GM23338 (cell line): ENCODE measurements at regions not wholly inside any gene's neighbourhood (a gene's known extent, or its start where the extent isn't known, plus 50 kb on each side); places are given as distances from the start of the nearest gene placed in this dataset.
A peak's percentile ranks its signal among the peaks of the same experiment; 100 is the strongest.

Source experiments
- ATAC-seq: fragments of 200-7000 bp; cut with Tn5 transposase; 3 replicates; pipeline ENCODE4 v1.9.1; 2020
- DNase-seq: peaks from one replicate; pipeline ENCODE4 v3.0.0-alpha.2; 2015; ENCODE audit warnings: low spot score
- H2AFZ ChIP-seq: fragments of 200-600 bp; sonication (generic); 2 replicates; pipeline ENCODE4 v1.8.0; 2016; ENCODE audit warnings: antibody characterized with exemption, mild to moderate bottlenecking, moderate library complexity
- H3F3A ChIP-seq: fragments of 200-600 bp; sonication (generic); replicated peaks from 2 replicates; pipeline ENCODE4 v1.8.0; 2017; ENCODE audit warnings: antibody characterized with exemption, mixed run types, low read depth
- H3K27ac ChIP-seq: fragments of 200-600 bp; sonication (generic); 2 replicates; pipeline ENCODE4 v1.6.1; 2016; ENCODE audit warnings: low read depth
- H3K27me3 ChIP-seq: fragments of 200-600 bp; sonication (generic); 2 replicates; pipeline ENCODE4 v1.8.0; 2016; ENCODE audit warnings: mild to moderate bottlenecking, mixed run types, moderate library complexity; ENCODE audit not compliant: insufficient read depth
- H3K36me3 ChIP-seq: fragments of 200-600 bp; sonication (generic); 2 replicates; pipeline ENCODE4 v1.8.0; 2016; ENCODE audit warnings: mild to moderate bottlenecking; ENCODE audit not compliant: insufficient read depth
- H3K4me1 ChIP-seq: fragments of 200-600 bp; sonication (generic); 2 replicates; pipeline ENCODE4 v1.8.0; 2016; ENCODE audit warnings: mild to moderate bottlenecking, moderate library complexity; ENCODE audit not compliant: insufficient read depth
- H3K4me2 ChIP-seq: fragments of 200-600 bp; sonication (generic); 2 replicates; pipeline ENCODE4 v1.7.1; 2017; ENCODE audit warnings: mixed run types
- H3K4me3 ChIP-seq: fragments of 200-600 bp; sonication (generic); 2 replicates; pipeline ENCODE4 v1.6.1; 2016; ENCODE audit warnings: mixed run types
- H3K79me2 ChIP-seq: fragments of 200-600 bp; sonication (generic); replicated peaks from 2 replicates; pipeline ENCODE4 v1.8.0; 2017; ENCODE audit warnings: mild to moderate bottlenecking; ENCODE audit not compliant: insufficient read depth
- H3K9me2 ChIP-seq: fragments of 200-600 bp; sonication (generic); 2 replicates; pipeline ENCODE4 v1.8.0; 2017; ENCODE audit not compliant: insufficient read depth
- H4K20me1 ChIP-seq: fragments of 200-600 bp; sonication (generic); replicated peaks from 2 replicates; pipeline ENCODE4 v1.8.0; 2017; ENCODE audit warnings: mild to moderate bottlenecking; ENCODE audit not compliant: insufficient read depth
- H3K27ac Mint-ChIP-seq: 2 replicates; pipeline ENCODE4 v1.8.0; 2020; ENCODE audit warnings: inconsistent platforms, mild to moderate bottlenecking, moderate library complexity, mixed read lengths
- H3K27me3 Mint-ChIP-seq: 3 replicates; pipeline ENCODE4 v1.8.0; 2022; ENCODE audit warnings: low read depth, mild to moderate bottlenecking, moderate library complexity, mixed read lengths, inconsistent platforms; ENCODE audit not compliant: insufficient read depth, poor library complexity
- H3K36me3 Mint-ChIP-seq: 3 replicates; pipeline ENCODE4 v1.8.0; 2021; ENCODE audit warnings: low read depth, mild to moderate bottlenecking, inconsistent platforms, moderate library complexity, mixed read lengths
- H3K4me1 Mint-ChIP-seq: 3 replicates; pipeline ENCODE4 v1.8.0; 2020; ENCODE audit warnings: mild to moderate bottlenecking, inconsistent platforms, mixed read lengths
- H3K4me3 Mint-ChIP-seq: 3 replicates; pipeline ENCODE4 v1.8.0; 2021; ENCODE audit warnings: moderate library complexity, mild to moderate bottlenecking, inconsistent platforms, mixed read lengths
- H3K9me3 Mint-ChIP-seq: 3 replicates; pipeline ENCODE4 v1.8.0; 2020; ENCODE audit warnings: moderate library complexity, mild to moderate bottlenecking, inconsistent platforms, mixed read lengths
- EZH2phosphoT487 ChIP-seq: fragments of 200-600 bp; sonication (generic); IDR thresholded peaks from one replicate; pipeline ENCODE4 v1.8.1; 2018; ENCODE audit warnings: antibody characterized with exemption; ENCODE audit not compliant: unreplicated experiment
- ZNF114 ChIP-seq: fragments of 250-450 bp; sonication (Bioruptor Pico); IDR thresholded peaks from 2 replicates; pipeline ENCODE4 v1.5.0; 2020; ENCODE audit warnings: mild to moderate bottlenecking, moderate library complexity
- TF ChIP-seq, protein P1 (sequence below): IDR thresholded peaks from 2 replicates; pipeline ENCODE4 v1.6.1; 2016; ENCODE audit warnings: antibody characterized with exemption
- TF ChIP-seq, protein P2 (sequence below): fragments of 250-450 bp; sonication (Bioruptor Pico); IDR thresholded peaks from 2 replicates; pipeline ENCODE4 v1.5.0; 2020; ENCODE audit warnings: mild to moderate bottlenecking, moderate library complexity
- TF ChIP-seq, protein P3 (sequence below), 2 experiments: fragments of 200-600 bp in 1 of 2; sonication (generic) in 1 of 2; conservative IDR thresholded peaks; 2 replicates each; pipeline versions ENCODE4 v1.5.1 to v1.6.1; 2016 to 2017; ENCODE audit warnings: antibody characterized with exemption in 2 of 2, low read depth in 2 of 2, mild to moderate bottlenecking in 2 of 2, moderate library complexity in 1 of 2

DNA sequence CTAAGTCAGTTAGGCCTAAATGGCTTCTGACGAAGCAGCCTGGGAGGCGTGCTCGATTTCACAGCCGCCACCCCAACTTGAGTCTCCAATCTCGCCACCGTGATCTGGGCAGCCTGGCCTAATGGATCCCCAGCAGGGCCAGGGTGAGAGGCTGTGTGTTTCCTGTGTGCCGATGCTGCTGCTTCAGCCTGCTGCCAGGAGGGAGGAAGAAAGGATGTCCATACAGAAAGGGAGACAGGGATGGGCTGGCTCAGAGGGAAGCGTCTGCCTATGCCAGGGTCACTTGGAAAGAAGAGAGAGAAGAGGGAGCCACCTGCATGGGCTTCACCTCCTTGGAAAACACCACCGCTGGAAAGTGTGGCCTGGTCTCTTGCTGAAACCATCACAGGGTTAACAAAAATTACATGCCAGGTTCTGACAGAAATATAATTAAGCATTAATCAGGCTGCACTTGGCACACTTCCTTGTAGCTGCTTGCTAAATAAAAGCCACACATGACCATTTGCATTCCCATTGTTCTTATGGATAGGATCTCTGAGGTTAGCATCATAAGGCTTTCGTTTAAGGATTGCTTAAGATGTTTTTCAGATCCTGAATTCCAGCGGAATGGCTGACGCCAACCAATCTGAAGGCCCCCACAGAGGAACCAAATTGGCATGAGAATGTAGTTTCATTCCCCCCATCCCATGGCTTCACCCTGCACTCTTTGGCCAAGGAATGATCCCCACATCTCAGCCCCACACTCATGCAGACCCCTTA is 108.8 kb upstream of the SLC1A4 start:
- Mint-ChIP-seq H3K4me1 (peaks cover 32% of the 10 kb centered on the region), H3K4me3 (no peak overlapping the region), H3K9me3 (no peaks in the 10 kb centered on the region; the same call in 2 of the 3 replicates), H3K27ac (0 out of 2 replicates have a peak overlapping the region, but pooled peaks have one; percentile 20), H3K36me3 (no peaks in the 10 kb centered on the region), H3K27me3 (peaks cover 11% of the 10 kb centered on the region)
- TF ChIP-seq EZH2phosphoT487: no peak
- TF ChIP-seq, protein P1, sequence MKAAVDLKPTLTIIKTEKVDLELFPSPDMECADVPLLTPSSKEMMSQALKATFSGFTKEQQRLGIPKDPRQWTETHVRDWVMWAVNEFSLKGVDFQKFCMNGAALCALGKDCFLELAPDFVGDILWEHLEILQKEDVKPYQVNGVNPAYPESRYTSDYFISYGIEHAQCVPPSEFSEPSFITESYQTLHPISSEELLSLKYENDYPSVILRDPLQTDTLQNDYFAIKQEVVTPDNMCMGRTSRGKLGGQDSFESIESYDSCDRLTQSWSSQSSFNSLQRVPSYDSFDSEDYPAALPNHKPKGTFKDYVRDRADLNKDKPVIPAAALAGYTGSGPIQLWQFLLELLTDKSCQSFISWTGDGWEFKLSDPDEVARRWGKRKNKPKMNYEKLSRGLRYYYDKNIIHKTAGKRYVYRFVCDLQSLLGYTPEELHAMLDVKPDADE: no peak
- TF ChIP-seq, protein P2, sequence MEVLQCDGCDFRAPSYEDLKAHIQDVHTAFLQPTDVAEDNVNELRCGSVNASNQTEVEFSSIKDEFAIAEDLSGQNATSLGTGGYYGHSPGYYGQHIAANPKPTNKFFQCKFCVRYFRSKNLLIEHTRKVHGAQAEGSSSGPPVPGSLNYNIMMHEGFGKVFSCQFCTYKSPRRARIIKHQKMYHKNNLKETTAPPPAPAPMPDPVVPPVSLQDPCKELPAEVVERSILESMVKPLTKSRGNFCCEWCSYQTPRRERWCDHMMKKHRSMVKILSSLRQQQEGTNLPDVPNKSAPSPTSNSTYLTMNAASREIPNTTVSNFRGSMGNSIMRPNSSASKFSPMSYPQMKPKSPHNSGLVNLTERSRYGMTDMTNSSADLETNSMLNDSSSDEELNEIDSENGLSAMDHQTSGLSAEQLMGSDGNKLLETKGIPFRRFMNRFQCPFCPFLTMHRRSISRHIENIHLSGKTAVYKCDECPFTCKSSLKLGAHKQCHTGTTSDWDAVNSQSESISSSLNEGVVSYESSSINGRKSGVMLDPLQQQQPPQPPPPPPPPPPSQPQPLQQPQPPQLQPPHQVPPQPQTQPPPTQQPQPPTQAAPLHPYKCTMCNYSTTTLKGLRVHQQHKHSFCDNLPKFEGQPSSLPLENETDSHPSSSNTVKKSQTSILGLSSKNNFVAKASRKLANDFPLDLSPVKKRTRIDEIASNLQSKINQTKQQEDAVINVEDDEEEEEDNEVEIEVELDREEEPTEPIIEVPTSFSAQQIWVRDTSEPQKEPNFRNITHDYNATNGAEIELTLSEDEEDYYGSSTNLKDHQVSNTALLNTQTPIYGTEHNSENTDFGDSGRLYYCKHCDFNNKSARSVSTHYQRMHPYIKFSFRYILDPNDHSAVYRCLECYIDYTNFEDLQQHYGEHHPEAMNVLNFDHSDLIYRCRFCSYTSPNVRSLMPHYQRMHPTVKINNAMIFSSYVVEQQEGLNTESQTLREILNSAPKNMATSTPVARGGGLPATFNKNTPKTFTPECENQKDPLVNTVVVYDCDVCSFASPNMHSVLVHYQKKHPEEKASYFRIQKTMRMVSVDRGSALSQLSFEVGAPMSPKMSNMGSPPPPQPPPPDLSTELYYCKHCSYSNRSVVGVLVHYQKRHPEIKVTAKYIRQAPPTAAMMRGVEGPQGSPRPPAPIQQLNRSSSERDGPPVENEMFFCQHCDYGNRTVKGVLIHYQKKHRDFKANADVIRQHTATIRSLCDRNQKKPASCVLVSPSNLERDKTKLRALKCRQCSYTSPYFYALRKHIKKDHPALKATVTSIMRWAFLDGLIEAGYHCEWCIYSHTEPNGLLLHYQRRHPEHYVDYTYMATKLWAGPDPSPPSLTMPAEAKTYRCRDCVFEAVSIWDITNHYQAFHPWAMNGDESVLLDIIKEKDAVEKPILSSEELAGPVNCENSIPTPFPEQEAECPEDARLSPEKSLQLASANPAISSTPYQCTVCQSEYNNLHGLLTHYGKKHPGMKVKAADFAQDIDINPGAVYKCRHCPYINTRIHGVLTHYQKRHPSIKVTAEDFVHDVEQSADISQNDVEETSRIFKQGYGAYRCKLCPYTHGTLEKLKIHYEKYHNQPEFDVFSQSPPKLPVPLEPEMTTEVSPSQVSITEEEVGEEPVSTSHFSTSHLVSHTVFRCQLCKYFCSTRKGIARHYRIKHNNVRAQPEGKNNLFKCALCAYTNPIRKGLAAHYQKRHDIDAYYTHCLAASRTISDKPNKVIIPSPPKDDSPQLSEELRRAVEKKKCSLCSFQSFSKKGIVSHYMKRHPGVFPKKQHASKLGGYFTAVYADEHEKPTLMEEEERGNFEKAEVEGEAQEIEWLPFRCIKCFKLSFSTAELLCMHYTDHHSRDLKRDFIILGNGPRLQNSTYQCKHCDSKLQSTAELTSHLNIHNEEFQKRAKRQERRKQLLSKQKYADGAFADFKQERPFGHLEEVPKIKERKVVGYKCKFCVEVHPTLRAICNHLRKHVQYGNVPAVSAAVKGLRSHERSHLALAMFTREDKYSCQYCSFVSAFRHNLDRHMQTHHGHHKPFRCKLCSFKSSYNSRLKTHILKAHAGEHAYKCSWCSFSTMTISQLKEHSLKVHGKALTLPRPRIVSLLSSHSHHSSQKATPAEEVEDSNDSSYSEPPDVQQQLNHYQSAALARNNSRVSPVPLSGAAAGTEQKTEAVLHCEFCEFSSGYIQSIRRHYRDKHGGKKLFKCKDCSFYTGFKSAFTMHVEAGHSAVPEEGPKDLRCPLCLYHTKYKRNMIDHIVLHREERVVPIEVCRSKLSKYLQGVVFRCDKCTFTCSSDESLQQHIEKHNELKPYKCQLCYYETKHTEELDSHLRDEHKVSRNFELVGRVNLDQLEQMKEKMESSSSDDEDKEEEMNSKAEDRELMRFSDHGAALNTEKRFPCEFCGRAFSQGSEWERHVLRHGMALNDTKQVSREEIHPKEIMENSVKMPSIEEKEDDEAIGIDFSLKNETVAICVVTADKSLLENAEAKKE (CRISPR knock-in tag): 0 out of 2 replicates have a peak, but pooled peaks have one; percentile 32
- TF ChIP-seq, protein P3, sequence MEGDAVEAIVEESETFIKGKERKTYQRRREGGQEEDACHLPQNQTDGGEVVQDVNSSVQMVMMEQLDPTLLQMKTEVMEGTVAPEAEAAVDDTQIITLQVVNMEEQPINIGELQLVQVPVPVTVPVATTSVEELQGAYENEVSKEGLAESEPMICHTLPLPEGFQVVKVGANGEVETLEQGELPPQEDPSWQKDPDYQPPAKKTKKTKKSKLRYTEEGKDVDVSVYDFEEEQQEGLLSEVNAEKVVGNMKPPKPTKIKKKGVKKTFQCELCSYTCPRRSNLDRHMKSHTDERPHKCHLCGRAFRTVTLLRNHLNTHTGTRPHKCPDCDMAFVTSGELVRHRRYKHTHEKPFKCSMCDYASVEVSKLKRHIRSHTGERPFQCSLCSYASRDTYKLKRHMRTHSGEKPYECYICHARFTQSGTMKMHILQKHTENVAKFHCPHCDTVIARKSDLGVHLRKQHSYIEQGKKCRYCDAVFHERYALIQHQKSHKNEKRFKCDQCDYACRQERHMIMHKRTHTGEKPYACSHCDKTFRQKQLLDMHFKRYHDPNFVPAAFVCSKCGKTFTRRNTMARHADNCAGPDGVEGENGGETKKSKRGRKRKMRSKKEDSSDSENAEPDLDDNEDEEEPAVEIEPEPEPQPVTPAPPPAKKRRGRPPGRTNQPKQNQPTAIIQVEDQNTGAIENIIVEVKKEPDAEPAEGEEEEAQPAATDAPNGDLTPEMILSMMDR (conservative IDR thresholded peaks at IDR 0.05; ENCODE audit: low read depth in 2 of 2): no peak
- no peak for TF ChIP-seq ZNF114 (CRISPR knock-in tag)
- Histone ChIP-seq H3K9me2 (no peaks in the 10 kb centered on the region), H3K4me3 (0 out of 2 replicates have a peak overlapping the region, but pooled peaks have one; percentile 2), H3K79me2 (no peaks in the 10 kb centered on the region), H3K4me2 (0 out of 2 replicates have a peak overlapping the region, but pooled peaks have one; percentile 1), H3K27me3 (no peaks in the 10 kb centered on the region), H2AFZ (peak overlapping the region; percentile 9; the same call in 1 of the 2 replicates), H4K20me1 (no peaks in the 10 kb centered on the region), H3F3A (no peaks in the 10 kb centered on the region), H3K27ac (no peak overlapping the region), H3K4me1 (peaks cover 24% of the 10 kb centered on the region; the same call in 1 of the 2 replicates), H3K36me3 (no peaks in the 10 kb centered on the region)
- peak; percentile 58 for ATAC-seq
- peak; percentile 60 for DNase-seq
